ENCODE measurements at regions not wholly inside any gene's neighbourhood (a gene's known extent, or its start where the extent isn't known, plus 50 kb on each side); places are given as distances from the start of the nearest gene placed in this dataset.

- in situ Hi-C loops (cut with HindIII; ENCODE audit: low sequenced_read_pairs), result no loop called here
Observed at GRCh38 chr2:18800240-18800971, 211.0 kb upstream of the NT5C1B start.

GRCh38 chr2:18799397-18799796 is 210.0 kb upstream of the NT5C1B start:
- in situ Hi-C loops (cut with HindIII; ENCODE audit: low sequenced_read_pairs), result no loop called here

- in situ Hi-C loops (cut with HindIII; ENCODE audit: low sequenced_read_pairs), result no loop called here
Observed at GRCh38 chr2:18797133-18797845, 207.9 kb upstream of the NT5C1B start.

GRCh38 chr2:18795906-18796305 is 206.5 kb upstream of the NT5C1B start:
- in situ Hi-C loops (cut with HindIII; ENCODE audit: low sequenced_read_pairs), result no loop called here

GRCh38 chr2:18792684-18793083 is 203.3 kb upstream of the NT5C1B start:
- in situ Hi-C loops (cut with HindIII; ENCODE audit: low sequenced_read_pairs), result no loop called here

- in situ Hi-C loops (cut with HindIII; ENCODE audit: low sequenced_read_pairs), result no loop called here
Observed at GRCh38 chr2:18792226-18792629, 202.9 kb upstream of the NT5C1B start.

- in situ Hi-C loops (cut with HindIII; ENCODE audit: low sequenced_read_pairs), result no loop called here
Observed at GRCh38 chr2:18791172-18791797, 201.9 kb upstream of the NT5C1B start.

GRCh38 chr2:18790509-18791171 is 201.3 kb upstream of the NT5C1B start:
- in situ Hi-C loops (cut with HindIII; ENCODE audit: low sequenced_read_pairs), result no loop called here

GRCh38 chr2:18788592-18788991 is 199.2 kb upstream of the NT5C1B start:
- in situ Hi-C loops (cut with HindIII; ENCODE audit: low sequenced_read_pairs), result no loop called here

GRCh38 chr2:18787726-18788125 is 198.4 kb upstream of the NT5C1B start:
- in situ Hi-C loops (cut with HindIII; ENCODE audit: low sequenced_read_pairs), result no loop called here

GRCh38 chr2:18784245-18784644 is 194.9 kb upstream of the NT5C1B start:
- in situ Hi-C loops (cut with HindIII; ENCODE audit: low sequenced_read_pairs), result no loop called here

GRCh38 chr2:18781541-18782280 is 192.3 kb upstream of the NT5C1B start:
- in situ Hi-C loops (cut with HindIII; ENCODE audit: low sequenced_read_pairs), result no loop called here

- in situ Hi-C loops (cut with HindIII; ENCODE audit: low sequenced_read_pairs), result no loop called here
Observed at GRCh38 chr2:18777250-18777812, 188.0 kb upstream of the NT5C1B start.

- in situ Hi-C loops (cut with HindIII; ENCODE audit: low sequenced_read_pairs), result no loop called here
Observed at GRCh38 chr2:18771212-18771611, 181.8 kb upstream of the NT5C1B start.

GRCh38 chr2:18763338-18763737 is 174.0 kb upstream of the NT5C1B start:
- in situ Hi-C loops (cut with HindIII; ENCODE audit: low sequenced_read_pairs), result no loop called here

- in situ Hi-C loops (cut with HindIII; ENCODE audit: low sequenced_read_pairs), result no loop called here
Observed at GRCh38 chr2:18762667-18763066, 173.3 kb upstream of the NT5C1B start.

GRCh38 chr2:18754286-18754685 is 164.9 kb upstream of the NT5C1B start:
- in situ Hi-C loops (cut with HindIII; ENCODE audit: low sequenced_read_pairs), result no loop called here

- in situ Hi-C loops (cut with HindIII; ENCODE audit: low sequenced_read_pairs), result no loop called here
Observed at GRCh38 chr2:18753722-18754121, 164.4 kb upstream of the NT5C1B start.

- in situ Hi-C loops (cut with HindIII; ENCODE audit: low sequenced_read_pairs), result no loop called here
Observed at GRCh38 chr2:18752667-18753422, 163.5 kb upstream of the NT5C1B start.

- in situ Hi-C loops (cut with HindIII; ENCODE audit: low sequenced_read_pairs), result no loop called here
Observed at GRCh38 chr2:18752022-18752493, 162.7 kb upstream of the NT5C1B start.
